DMS79 (cell line): ENCODE measurements at regions not wholly inside any gene's neighbourhood (a gene's known extent, or its start where the extent isn't known, plus 50 kb on each side); places are given as distances from the start of the nearest gene placed in this dataset.
"Not testable (repeated sequence)": the region's sequence is repeated elsewhere in the genome, so short reads cannot be mapped to it uniquely, and the experiment has no call there.

ENCODE experiments used
- DNase-seq: peaks from one replicate; lab custom pipeline; 2025; lab: John Stamatoyannopoulos, UW

GRCh38 chr1:118563981-118564951, 379.2 kb upstream of the SPAG17 start:
- no peak for DNase-seq

DNA sequence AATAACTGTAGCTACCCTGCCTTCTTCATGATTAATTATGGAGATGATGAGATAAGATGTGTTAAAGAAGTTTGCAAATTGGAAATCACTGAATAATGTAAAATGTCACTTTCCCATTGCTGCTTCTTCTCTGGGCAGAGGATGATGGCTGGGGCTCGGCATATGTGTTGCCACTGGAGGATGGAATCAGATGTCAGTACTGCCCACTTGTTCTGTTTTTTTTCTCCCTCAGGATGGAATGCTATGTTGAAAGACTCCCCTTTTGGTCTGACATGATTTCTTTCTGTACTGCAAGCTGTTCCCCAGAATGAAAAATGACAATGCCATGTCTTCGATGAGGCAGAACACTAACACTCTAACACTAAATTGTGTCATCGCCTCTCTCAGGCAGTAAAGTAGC, 373.9 kb upstream of the SPAG17 start:
- DNase-seq, result no peak

DNA sequence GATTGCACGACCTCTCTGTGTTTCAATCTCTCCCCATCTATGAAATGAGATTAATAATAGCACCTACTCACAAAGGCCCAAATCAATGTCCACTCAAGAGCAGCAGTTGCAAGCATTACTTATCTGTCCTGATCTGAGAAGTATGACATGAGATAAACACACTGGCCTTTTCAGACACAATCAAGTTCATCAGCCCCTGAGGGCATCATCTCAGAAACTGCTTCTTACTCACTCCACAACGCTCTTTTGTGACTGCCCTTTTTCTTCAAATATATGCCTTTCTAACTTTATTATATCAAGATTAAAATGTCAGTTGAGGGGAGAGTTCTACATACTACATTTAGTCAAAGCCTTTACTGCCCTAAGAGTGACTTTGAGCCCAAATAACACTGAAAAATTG, 371.9 kb upstream of the SPAG17 start:
- no peak for DNase-seq

DNA sequence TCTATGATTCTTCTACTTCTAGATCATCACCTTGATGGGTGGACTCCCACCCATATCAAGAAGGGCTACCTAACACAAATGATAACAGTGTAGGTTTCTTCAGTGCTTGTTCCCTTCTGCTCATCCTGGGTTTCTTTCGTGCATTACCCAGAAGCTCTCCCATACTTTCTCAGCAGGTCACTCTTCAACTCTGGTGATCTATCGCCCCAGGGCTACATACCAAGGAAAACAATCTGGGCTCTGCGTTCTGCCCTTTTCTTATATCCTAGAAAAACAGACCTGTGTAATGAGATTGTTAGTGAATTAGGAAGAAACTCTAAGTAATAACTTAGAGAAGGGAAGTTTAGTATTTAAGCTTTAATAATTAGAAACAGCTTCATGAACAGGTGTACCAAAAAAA, 370.6 kb upstream of the SPAG17 start:
- no peak for DNase-seq

DNA sequence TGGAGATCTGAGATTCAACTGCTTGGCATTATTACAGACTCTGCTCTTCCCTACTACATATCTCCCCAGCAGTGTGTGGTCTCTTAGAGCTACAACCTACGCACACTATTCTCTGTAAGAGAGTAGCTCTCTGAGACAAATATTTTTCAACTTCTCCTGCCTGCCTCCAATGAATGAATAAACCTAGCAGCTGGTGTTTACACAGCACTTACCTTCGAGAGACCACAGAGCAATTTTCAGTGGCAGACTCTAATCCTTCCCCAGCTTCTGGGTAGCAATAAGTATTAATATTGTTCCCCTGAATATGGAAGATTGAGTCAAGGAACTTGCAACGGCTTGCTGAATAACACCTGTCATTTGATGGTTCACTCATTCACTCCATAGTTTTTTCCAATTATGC, 350.9 kb upstream of the SPAG17 start:
- DNase-seq, result no peak

DNA sequence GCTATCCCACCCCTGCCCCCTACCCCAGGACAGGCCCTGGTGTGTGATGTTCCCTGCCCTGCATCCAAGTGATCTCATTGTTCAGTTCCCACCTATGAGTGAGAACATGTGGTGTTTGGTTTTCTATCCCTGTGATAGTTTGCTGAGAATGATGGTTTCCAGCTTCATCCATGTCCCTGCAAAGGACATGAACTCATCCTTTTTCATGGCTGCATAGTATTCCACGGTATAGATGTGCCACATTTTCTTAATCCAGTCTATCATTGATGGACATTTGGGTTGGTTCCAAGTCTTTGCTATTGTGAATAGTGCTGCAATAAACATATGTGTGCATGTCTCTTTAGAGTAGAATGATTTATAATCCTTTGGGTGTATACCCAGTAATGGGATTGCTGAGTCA, 326.9 kb upstream of the SPAG17 start:
- DNase-seq, result not testable (repeated sequence)

- no peak for DNase-seq
These were observed 319.8 kb upstream of the SPAG17 start for GRCh38 chr1:118504867-118505266.

DNA sequence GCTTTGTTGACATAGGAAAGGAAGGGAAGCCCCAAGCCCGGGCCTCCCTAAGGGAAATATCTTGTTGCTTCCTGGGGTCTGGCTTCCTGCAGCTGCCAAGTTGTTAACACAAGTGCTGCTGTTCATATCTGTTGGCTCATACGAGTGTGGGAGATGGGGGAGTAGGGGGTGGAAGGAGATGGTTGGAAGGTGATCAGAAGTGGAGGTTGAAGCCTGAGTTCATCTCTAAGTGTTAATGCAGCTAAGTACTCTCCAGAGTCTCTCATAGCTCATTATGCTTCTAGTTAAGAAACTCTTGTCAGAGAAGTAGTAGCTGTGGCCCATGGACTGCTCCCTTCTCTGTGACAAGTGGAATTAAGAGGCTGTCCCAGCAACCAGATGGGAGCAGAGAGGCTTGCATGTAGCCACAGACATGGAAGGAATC, 319.2 kb upstream of the SPAG17 start:
- DNase-seq, result peak; percentile 87

DNA sequence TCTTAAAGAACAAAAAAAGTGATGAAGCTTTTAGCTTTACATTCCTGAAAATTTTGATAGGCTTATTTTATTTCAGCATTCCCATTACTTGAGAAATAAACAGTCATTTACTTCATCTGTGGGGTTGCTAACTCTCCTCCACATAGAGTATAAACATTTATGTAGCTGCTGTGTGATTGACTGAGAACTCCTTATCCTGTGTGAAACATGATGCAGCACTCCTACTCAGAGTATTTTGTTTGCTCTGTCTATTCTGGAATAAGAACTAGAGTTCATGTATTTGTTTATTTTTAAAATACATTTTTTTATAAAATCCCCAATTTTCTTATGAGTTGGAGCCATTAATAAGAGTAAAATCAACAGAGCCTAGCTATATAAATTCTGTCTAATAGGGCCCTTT, 318.7 kb upstream of the SPAG17 start:
- DNase-seq, result no peak

DNA sequence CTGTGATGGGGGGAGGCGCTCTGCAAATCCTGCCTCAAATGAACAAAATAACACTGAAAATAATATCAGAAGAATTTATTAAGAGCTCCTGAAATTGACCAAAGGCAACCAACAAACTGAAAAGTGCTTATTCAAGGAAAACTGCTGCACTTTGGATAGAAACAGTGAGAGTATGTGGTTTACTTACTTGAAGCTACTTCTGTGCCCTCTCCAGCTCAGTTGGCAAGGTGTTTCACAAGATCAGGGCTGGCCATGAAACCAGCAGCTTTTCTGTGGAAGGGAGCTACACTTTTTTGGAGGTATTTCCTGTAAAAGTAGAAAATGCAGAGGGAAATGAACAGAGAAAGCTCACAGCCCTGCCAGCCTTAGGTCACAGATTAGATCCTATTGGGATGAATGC, 310.0 kb upstream of the SPAG17 start:
- DNase-seq, result no peak

GRCh38 chr1:118488787-118489186, 303.8 kb upstream of the SPAG17 start:
- no peak for DNase-seq

- DNase-seq, result no peak
These were observed 302.9 kb upstream of the SPAG17 start for GRCh38 chr1:118487932-118488331.

GRCh38 chr1:118487091-118487490, 302.1 kb upstream of the SPAG17 start:
- DNase-seq, result no peak

GRCh38 chr1:118486199-118486598, 301.2 kb upstream of the SPAG17 start:
- no peak for DNase-seq

- DNase-seq, result no peak
These were observed 300.7 kb upstream of the SPAG17 start for GRCh38 chr1:118485757-118486156.

DNA sequence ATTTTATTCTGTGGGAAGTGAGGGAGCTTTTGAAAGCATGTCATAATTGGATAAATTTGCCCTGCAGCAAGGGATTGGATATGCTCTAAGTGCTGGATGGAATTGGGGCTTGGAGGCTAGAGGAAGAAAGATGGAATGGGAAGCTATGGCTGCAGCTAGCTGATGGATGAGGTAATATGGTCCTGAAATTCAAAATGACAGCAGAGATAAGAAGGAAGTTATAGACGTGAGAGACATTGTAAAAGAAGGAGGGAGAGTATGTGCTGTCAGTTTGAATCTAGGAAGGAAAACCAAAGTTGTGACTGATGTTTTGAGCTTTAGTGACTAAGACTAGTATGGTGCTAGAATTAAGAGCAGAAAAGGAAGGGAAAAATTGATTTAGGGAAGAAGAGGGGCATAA, 299.9 kb upstream of the SPAG17 start:
- DNase-seq, result no peak

GRCh38 chr1:118483245-118484006, 298.4 kb upstream of the SPAG17 start:
- no peak for DNase-seq

- DNase-seq, result no peak
These were observed 296.1 kb upstream of the SPAG17 start for GRCh38 chr1:118481126-118481525.

GRCh38 chr1:118479351-118479750, 294.3 kb upstream of the SPAG17 start:
- DNase-seq, result no peak

DNA sequence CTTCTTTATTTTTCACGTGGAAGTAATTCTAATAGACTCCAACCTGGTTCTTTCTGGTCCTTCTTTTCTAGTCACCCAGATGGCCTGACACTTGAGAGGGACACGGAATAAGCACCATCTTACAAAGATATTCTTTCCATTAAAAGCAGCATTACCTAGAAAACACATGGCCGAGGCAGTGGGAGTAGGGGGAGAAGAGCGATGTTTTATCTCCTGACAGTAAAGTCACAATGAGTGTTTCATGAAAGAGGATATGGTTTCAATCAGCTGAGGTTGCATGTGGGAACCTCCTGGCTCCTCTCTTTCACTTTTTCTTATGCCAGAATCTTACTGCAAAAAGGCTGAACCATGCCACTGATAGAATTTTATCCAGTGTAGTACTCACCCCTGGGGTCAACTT, 288.8 kb upstream of the SPAG17 start:
- no peak for DNase-seq

DNA sequence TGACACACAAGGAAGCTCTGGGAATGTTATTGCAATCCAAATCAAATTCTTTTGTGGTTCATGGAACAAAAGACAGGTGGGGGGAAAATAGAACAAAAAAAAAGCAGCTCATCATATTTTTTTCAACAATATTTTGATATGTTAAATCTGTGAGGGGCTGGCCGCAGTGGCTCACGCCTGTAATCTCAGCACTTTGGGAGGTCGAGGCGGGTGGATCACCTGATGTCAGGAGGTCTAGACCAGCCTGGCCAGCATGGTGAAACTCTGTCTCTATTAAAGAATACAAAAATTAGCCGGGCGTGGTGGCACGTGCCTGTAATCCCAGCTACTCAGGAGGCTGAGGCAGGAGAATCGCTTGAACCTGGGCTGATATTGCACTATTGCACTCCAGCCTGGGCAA, 279.4 kb upstream of the SPAG17 start:
- DNase-seq, result not testable (repeated sequence)

- no peak for DNase-seq
These were observed 276.1 kb upstream of the SPAG17 start for GRCh38 chr1:118461154-118461553.

DNA sequence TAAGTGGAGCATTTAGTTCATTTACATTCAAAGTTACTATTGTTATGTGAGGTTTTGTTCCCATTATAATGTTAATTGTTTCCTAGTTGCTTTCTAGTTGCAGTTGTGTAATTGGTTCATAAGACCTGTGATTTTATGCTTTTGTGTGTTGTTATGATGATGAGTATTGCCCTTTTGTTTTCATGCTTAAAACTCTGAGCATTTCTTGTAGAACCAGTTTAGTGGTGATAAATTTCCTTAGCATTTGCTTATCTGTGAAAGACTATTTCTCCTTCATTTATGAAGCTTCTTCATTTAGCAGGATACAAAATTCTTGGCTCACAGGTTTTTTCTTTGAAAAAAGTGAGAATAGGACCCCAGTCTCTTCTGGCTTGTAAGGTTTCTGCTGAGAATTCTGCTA, 274.8 kb upstream of the SPAG17 start:
- DNase-seq, result no peak
